Neural cell (in vitro differentiated cells): ENCODE measurements at regions not wholly inside any gene's neighbourhood (a gene's known extent, or its start where the extent isn't known, plus 50 kb on each side); places are given as distances from the start of the nearest gene placed in this dataset.
A peak's percentile ranks its signal among the peaks of the same experiment; 100 is the strongest.
"Not testable (repeated sequence)": the region's sequence is repeated elsewhere in the genome, so short reads cannot be mapped to it uniquely, and the experiment has no call there.

Experiments used
- H2AFZ ChIP-seq: fragments of 200-600, 300-800 bp; sonication (generic), shearing (Covaris generic); 2 replicates; pipeline ENCODE4 v1.6.0; 2014; ENCODE audit warnings: low read depth, mild to moderate bottlenecking, antibody characterized with exemption, low read length, moderate library complexity
- H3F3A ChIP-seq: fragments of 200-600 bp; shearing (Covaris generic); 2 replicates; pipeline ENCODE4 v1.6.1; 2016; ENCODE audit warnings: mild to moderate bottlenecking, moderate library complexity, mixed read lengths, antibody characterized with exemption, low read length; ENCODE audit not compliant: insufficient read depth, poor library complexity, severe bottlenecking
- H3K27ac ChIP-seq: fragments of 200-600, 300-800 bp; sonication (generic), shearing (Covaris generic); 2 replicates; pipeline ENCODE4 v1.5.1; 2014; ENCODE audit warnings: mild to moderate bottlenecking, low read length, moderate library complexity
- H3K27me3 ChIP-seq: fragments of 300-800, 200-600 bp; sonication (generic), shearing (Covaris generic); 2 replicates; pipeline ENCODE4 v1.6.0; 2014; ENCODE audit warnings: mild to moderate bottlenecking, low read depth, low read length, moderate library complexity; ENCODE audit not compliant: insufficient read depth
- H3K36me3 ChIP-seq: fragments of 300-800, 200-600 bp; sonication (generic), shearing (Covaris generic); 2 replicates; pipeline ENCODE4 v1.5.1; 2014; ENCODE audit warnings: mild to moderate bottlenecking, antibody characterized with exemption, low read length, moderate library complexity; ENCODE audit not compliant: insufficient read depth
- H3K4me2 ChIP-seq: fragments of 300-800, 200-600 bp; sonication (generic), shearing (Covaris generic); 2 replicates; pipeline ENCODE4 v1.6.0; 2014; ENCODE audit warnings: mild to moderate bottlenecking, low read length
- H3K4me3 ChIP-seq: fragments of 300-800, 200-600 bp; sonication (generic), shearing (Covaris generic); 2 replicates; pipeline ENCODE4 v1.5.1; 2014; ENCODE audit warnings: mild to moderate bottlenecking, low read length, moderate library complexity
- H3K79me2 ChIP-seq: fragments of 200-600 bp; shearing (Covaris generic); replicated peaks from 2 replicates; pipeline ENCODE4 v1.6.0; 2014; ENCODE audit warnings: mild to moderate bottlenecking, low read length, moderate library complexity; ENCODE audit not compliant: insufficient read depth
- H3K9ac ChIP-seq: fragments of 300-800, 200-600 bp; sonication (generic), shearing (Covaris generic); 2 replicates; pipeline ENCODE4 v1.6.1; 2016; ENCODE audit warnings: mild to moderate bottlenecking, low read length, mixed read lengths
- H3K9me2 ChIP-seq: fragments of 200-600 bp; shearing (Covaris generic); 2 replicates; pipeline ENCODE4 v1.6.1; 2016; ENCODE audit warnings: mild to moderate bottlenecking, low read length, mixed read lengths; ENCODE audit not compliant: insufficient read depth
- H3K9me3 ChIP-seq: fragments of 200-600, 300-800 bp; sonication (generic), shearing (Covaris generic); 2 replicates; pipeline ENCODE4 v1.6.1; 2016; ENCODE audit warnings: mild to moderate bottlenecking, mixed run types, low read length, moderate library complexity, mixed read lengths
- H4K20me1 ChIP-seq: fragments of 200-600 bp; shearing (Covaris generic); 2 replicates; pipeline ENCODE4 v1.6.1; 2016; ENCODE audit warnings: mild to moderate bottlenecking, mixed run types; ENCODE audit not compliant: insufficient read depth
- EP300 ChIP-seq: fragments of 450-650 bp; conservative IDR thresholded peaks from 2 replicates; pipeline ENCODE4 v1.6.1; 2014; ENCODE audit warnings: antibody characterized with exemption, mild to moderate bottlenecking, moderate library complexity; ENCODE audit not compliant: poor library complexity, severe bottlenecking
- EZH2 ChIP-seq: fragments of 200-600, 300-800 bp; shearing (Covaris generic), sonication (generic); IDR thresholded peaks from 2 replicates; pipeline ENCODE4 v1.6.1; 2014; ENCODE audit warnings: antibody characterized with exemption, low read length, borderline replicate concordance, mild to moderate bottlenecking; ENCODE audit not compliant: insufficient read depth, poor library complexity, severe bottlenecking
- MXI1 ChIP-seq: fragments of 450-650 bp; conservative IDR thresholded peaks from 2 replicates; pipeline ENCODE4 v1.6.1; 2014; ENCODE audit warnings: antibody characterized with exemption, mild to moderate bottlenecking; ENCODE audit not compliant: poor library complexity, severe bottlenecking
- POLR2AphosphoS5 ChIP-seq: IDR thresholded peaks from 2 replicates; pipeline ENCODE4 v1.6.1; 2012
- RAD21 ChIP-seq: fragments of 450-650 bp; conservative IDR thresholded peaks from 2 replicates; pipeline ENCODE4 v1.6.1; 2014; ENCODE audit warnings: antibody characterized with exemption, mild to moderate bottlenecking, moderate library complexity
- REST ChIP-seq: IDR thresholded peaks from 2 replicates; pipeline ENCODE4 v1.6.1; 2012; ENCODE audit warnings: borderline replicate concordance
- SMC3 ChIP-seq: fragments of 450-650 bp; conservative IDR thresholded peaks from 2 replicates; pipeline ENCODE4 v1.6.1; 2014; ENCODE audit warnings: antibody characterized with exemption, mild to moderate bottlenecking, moderate library complexity; ENCODE audit not compliant: poor library complexity
- TAF1 ChIP-seq: IDR thresholded peaks from 2 replicates; pipeline ENCODE4 v1.6.1; 2012; ENCODE audit warnings: low read depth
- TF ChIP-seq, protein P1 (sequence below): fragments of 450-650 bp; IDR thresholded peaks from 2 replicates; pipeline ENCODE4 v1.5.1; 2014; ENCODE audit warnings: antibody characterized with exemption, mild to moderate bottlenecking, moderate library complexity; ENCODE audit not compliant: poor library complexity, severe bottlenecking

DNA sequence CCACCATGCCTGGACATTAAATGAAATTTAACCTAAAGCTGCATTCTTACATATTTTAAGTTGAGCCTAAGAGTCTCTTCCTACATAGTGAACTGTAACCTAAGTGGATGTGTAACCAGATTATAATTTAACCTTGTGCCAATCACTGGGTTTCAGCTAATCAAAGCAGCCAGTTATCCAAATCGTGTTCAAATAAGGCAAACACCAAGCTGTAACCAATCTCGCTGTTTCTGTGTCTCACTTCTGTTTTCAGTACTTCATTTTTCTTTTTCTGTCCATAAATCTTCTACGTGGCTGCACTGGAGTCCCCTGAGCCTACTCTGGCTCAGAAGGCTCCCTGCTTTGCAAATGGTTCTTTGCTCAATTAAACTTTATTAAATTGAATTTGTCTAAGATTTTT, 186.1 kb upstream of the CNTN6 start:
- no peak overlapping the region for H2AFZ ChIP-seq
- H3K4me2 ChIP-seq, result no peak overlapping the region
- no peaks in the 10 kb centered on the region for H3F3A ChIP-seq
- H3K79me2 ChIP-seq, result no peaks in the 10 kb centered on the region
- no peaks in the 10 kb centered on the region for H3K9me2 ChIP-seq
- no peak overlapping the region for H3K9ac ChIP-seq
- no peak for TF ChIP-seq SMC3
- no peak for TF ChIP-seq EZH2
- no peak for TF ChIP-seq TAF1
- TF ChIP-seq EP300, result no peak
- no peak for TF ChIP-seq MXI1
- no peak for TF ChIP-seq RAD21
- no peak overlapping the region for H3K4me3 ChIP-seq
- H3K27ac ChIP-seq, result no peak overlapping the region
- no peaks in the 10 kb centered on the region for H3K9me3 ChIP-seq
- no peaks in the 10 kb centered on the region for H3K36me3 ChIP-seq
- no peaks in the 10 kb centered on the region for H4K20me1 ChIP-seq
- no peaks in the 10 kb centered on the region for H3K27me3 ChIP-seq

DNA sequence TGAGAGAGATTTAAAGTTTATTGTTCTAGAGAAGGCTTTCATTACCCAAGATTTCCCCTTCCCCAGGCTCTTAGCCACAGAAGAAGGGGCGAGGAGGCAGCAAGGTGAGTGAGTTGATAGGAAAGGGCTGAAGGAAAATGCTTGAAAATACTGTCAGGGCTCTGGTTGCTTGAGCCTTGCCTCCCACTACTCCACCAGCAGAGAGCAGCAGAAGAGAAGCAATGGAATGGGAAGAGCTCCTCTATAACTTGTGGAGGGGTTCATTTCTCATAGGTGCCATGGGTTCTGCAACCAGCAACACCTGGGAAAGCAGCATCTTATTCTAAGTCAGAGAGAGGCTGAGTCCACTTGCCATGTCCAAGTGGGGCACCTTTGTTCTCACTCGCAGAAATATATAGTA, 184.0 kb upstream of the CNTN6 start:
- Histone ChIP-seq H3K27ac (no peak overlapping the region), H4K20me1 (no peaks in the 10 kb centered on the region), H3K27me3 (no peaks in the 10 kb centered on the region), H3F3A (no peaks in the 10 kb centered on the region), H3K9ac (no peak overlapping the region), H3K9me2 (no peaks in the 10 kb centered on the region), H3K9me3 (no peaks in the 10 kb centered on the region), H2AFZ (no peak overlapping the region), H3K4me3 (no peak overlapping the region), H3K36me3 (no peaks in the 10 kb centered on the region), H3K4me2 (no peak overlapping the region), H3K79me2 (no peaks in the 10 kb centered on the region)
- TF ChIP-seq RAD21 (peak; percentile 79), POLR2AphosphoS5 (no peak), EZH2 (no peak), REST (no peak), TAF1 (no peak), MXI1 (no peak), EP300 (no peak), SMC3 (peak; percentile 78)
- TF ChIP-seq, protein P1, sequence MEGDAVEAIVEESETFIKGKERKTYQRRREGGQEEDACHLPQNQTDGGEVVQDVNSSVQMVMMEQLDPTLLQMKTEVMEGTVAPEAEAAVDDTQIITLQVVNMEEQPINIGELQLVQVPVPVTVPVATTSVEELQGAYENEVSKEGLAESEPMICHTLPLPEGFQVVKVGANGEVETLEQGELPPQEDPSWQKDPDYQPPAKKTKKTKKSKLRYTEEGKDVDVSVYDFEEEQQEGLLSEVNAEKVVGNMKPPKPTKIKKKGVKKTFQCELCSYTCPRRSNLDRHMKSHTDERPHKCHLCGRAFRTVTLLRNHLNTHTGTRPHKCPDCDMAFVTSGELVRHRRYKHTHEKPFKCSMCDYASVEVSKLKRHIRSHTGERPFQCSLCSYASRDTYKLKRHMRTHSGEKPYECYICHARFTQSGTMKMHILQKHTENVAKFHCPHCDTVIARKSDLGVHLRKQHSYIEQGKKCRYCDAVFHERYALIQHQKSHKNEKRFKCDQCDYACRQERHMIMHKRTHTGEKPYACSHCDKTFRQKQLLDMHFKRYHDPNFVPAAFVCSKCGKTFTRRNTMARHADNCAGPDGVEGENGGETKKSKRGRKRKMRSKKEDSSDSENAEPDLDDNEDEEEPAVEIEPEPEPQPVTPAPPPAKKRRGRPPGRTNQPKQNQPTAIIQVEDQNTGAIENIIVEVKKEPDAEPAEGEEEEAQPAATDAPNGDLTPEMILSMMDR, result peak; percentile 66

- not testable (repeated sequence) for H3K27ac ChIP-seq, H3F3A ChIP-seq, H2AFZ ChIP-seq
Observed at GRCh38 chr3:912717-913116, 180.1 kb upstream of the CNTN6 start.

More at GRCh38 chr3:912717-913116, 180.1 kb upstream of the CNTN6 start:
- not testable (repeated sequence) for H3K36me3 ChIP-seq, H3K9me2 ChIP-seq, H3K4me2 ChIP-seq, H3K79me2 ChIP-seq, H3K9me3 ChIP-seq, H3K9ac ChIP-seq, H3K4me3 ChIP-seq, H3K27me3 ChIP-seq, H4K20me1 ChIP-seq
